Kasumi-1 (cell line): ENCODE measurements at regions not wholly inside any gene's neighbourhood (a gene's known extent, or its start where the extent isn't known, plus 50 kb on each side); places are given as distances from the start of the nearest gene placed in this dataset.
"Not testable (repeated sequence)": the region's sequence is repeated elsewhere in the genome, so short reads cannot be mapped to it uniquely, and the experiment has no call there.

Experiments used
- DNase-seq, 2 experiments: peaks; one replicate each; lab custom pipeline; 2025; lab: John Stamatoyannopoulos, UW

DNA sequence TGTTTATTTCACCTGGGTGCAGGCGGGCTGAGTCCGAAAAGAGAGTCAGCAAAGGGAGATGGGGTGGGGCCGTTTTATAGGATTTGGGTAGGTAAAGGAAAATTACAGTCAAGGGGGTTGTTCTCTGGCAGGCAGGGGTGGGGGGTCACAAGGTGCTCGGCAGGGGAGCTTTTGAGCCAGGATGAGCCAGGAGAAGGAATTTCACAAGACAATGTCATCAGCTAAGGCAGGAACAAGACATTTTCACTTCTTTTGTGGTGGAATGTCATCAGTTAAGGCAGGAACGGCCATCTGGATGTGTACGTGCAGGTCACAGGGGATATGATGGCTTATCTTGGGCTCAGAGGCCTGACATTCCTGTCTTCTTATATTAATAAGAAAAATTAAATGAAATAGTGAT is 115.8 kb upstream of the KCNJ3 start:
- not testable (repeated sequence) for DNase-seq

- not testable (repeated sequence) for DNase-seq
These were observed 115.2 kb upstream of the KCNJ3 start for GRCh38 chr2:154583274-154583673.

- no peak for DNase-seq
These were observed 110.8 kb upstream of the KCNJ3 start for GRCh38 chr2:154587739-154588138.

GRCh38 chr2:154588838-154589237 is 109.7 kb upstream of the KCNJ3 start:
- DNase-seq, result no peak

DNA sequence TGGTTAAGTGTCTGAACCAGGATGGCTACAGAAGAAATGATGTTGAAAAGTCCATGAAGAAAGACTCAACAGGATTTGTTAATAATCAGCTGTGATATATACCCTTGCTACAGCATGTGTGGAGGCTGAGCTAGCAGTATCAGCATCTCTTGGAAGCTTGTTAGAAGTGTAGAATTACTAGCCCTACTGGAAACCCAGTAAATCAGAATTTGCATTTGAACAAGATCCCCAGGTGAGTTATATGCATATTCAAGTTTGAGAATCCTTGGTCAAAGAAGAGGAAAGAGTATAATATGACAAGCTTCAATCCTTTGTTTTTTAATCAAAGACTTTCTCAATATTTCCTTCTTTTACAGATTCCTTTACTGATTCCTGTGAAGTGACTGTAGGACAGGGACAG is 109.0 kb upstream of the KCNJ3 start:
- DNase-seq, result no peak

- DNase-seq, result no peak
These were observed 107.1 kb upstream of the KCNJ3 start for GRCh38 chr2:154591294-154591820.

GRCh38 chr2:154599189-154599588 is 99.3 kb upstream of the KCNJ3 start:
- no peak for DNase-seq

- no peak for DNase-seq
These were observed 97.5 kb upstream of the KCNJ3 start for GRCh38 chr2:154600927-154601494.

DNA sequence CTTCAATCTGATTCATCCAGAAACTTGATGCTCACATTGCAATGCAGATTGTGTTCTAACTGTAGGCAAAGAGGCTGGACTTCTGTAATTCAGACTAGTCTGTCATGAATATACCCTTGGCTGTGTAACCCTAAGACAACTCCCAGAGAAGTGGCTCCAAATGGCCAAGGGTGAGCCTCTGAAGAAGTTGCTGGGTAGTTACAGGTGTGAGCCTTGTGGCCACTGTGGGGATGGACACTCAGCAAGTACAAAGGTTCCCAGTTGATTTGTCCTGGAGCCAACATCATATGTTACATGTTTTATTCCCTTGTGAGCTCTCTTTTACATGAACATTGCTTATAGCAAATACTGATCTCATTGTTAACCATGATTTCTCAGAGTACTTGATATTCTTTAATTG is 94.8 kb upstream of the KCNJ3 start:
- DNase-seq, result no peak

GRCh38 chr2:154608438-154608837 is 90.1 kb upstream of the KCNJ3 start:
- no peak for DNase-seq

GRCh38 chr2:154614906-154615305 is 83.6 kb upstream of the KCNJ3 start:
- DNase-seq, result no peak

DNA sequence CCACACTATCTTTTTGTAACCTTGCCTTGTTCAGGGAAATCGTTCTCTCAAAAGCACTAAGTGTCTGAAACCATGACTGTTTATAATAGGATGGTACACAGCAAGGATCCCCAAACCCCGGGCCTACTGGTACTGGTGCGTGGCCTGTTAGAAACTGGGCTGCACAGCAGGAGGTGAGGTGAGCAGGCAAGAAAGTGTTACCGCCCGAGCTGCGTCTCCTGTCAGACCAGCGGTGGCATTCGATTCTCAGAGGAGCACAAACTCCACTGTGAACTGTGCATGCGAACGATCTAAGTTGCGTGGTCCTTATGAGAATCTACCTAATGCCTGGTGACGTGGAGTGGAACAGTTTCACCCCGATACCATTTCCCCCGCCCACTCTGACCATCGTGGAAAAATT is 81.8 kb upstream of the KCNJ3 start:
- no peak for DNase-seq

GRCh38 chr2:154620471-154620870 is 78.0 kb upstream of the KCNJ3 start:
- no peak for DNase-seq

DNA sequence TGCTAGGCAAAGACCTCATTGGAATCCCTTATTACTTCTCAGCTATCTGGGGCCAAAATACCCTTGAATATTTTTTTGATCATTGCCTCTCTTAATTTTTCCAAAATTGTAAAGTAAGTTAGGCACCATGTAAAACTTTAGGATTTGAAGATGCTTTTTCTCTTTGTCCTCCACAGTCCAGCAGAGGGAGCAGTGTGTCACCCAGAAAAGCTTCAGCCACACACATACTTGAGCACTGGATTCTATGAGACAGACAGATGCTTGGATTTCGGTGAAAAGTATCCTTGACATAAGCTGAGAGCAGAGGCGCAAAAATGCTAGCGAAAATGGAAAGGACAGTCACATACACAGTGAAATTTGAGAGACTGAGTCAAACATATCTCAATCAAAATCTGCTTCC is 74.7 kb upstream of the KCNJ3 start:
- DNase-seq, result peak; percentile 70 to 81

GRCh38 chr2:154637456-154637855 is 61.0 kb upstream of the KCNJ3 start:
- DNase-seq, result no peak

DNA sequence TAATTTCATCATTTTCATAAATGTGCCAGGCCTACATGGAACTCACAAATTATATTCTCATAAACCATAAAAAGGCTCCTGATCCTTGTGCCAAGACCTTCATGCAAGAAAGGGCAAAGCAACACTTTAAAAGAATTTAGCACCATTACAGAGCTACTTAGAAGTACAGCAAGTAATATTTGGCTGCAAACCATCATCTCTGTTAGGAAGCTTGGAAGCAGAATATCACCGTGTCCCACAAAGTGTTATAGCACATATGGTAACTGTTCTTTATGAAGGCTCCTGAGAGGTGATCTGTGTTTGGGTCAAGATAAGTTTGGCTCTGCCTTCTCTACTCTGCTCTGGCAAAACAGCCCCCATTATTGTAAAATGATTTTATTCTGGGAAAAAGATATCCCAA is 59.7 kb upstream of the KCNJ3 start:
- DNase-seq, result no peak

DNA sequence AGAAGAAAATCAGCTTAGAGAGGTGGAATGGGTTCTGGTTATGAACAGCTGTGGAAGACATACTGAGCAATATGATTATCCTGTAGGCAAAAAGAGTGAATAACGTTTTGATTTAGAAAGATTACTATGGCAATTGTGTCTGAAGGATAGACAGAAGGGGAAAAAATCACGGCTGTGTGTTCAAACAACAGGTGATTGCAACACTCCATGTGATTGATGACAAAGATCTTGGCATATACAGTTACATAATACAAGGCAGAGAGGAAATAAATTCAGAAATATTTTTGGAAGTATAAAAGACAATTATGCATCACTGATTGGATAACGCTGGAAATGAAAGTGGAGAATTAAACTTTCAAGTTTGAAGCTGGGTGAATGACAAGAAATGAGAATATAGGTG is 58.5 kb upstream of the KCNJ3 start:
- no peak for DNase-seq
